K562 (cell line): ENCODE measurements at regions not wholly inside any gene's neighbourhood (a gene's known extent, or its start where the extent isn't known, plus 50 kb on each side); places are given as distances from the start of the nearest gene placed in this dataset.

Experiments used
- ARHGAP35 ChIP-seq: fragments of 450-650 bp; IDR thresholded peaks from 2 replicates; pipeline ENCODE4 v1.6.1; 2018; ENCODE audit not compliant: partially characterized antibody
- ATF3 ChIP-seq, 2 experiments: fragments of 450-650 bp in 1 of 2; sonication (generic) in 1 of 2; formaldehyde crosslinking in 1 of 2; IDR thresholded peaks in 1 of 2; conservative IDR thresholded peaks in 1 of 2; 2 replicates each; pipeline versions ENCODE4 v1.6.1 to v1.8.1; 2016 to 2023; ENCODE audit warnings: mild to moderate bottlenecking in 2 of 2, moderate library complexity in 2 of 2, inconsistent platforms in 1 of 2, missing genetic modification reagents in 1 of 2
- CREB1 ChIP-seq, 2 experiments: sonication (generic) in 1 of 2; formaldehyde crosslinking in 1 of 2; IDR thresholded peaks; 2 replicates each; pipeline versions ENCODE4 v1.6.1 to v1.8.0; 2012 to 2022; ENCODE audit warnings: inconsistent platforms in 1 of 2, mild to moderate bottlenecking in 1 of 2, missing genetic modification reagents in 1 of 2, moderate library complexity in 1 of 2
- CUX1 ChIP-seq: fragments of 200-800 bp; sonication (Bioruptor generic); IDR thresholded peaks from 2 replicates; pipeline ENCODE4 v1.6.1; 2016; ENCODE audit warnings: missing genetic modification characterization, missing compliant biosample characterization
- NFATC3 ChIP-seq: fragments of 450-650 bp; IDR thresholded peaks from 2 replicates; pipeline ENCODE4 v1.6.1; 2017; ENCODE audit warnings: mild to moderate bottlenecking
- RNF2 ChIP-seq: sonication (generic); IDR thresholded peaks from 2 replicates; pipeline ENCODE4 v1.6.1; 2016
- SP2 ChIP-seq: IDR thresholded peaks from 2 replicates; pipeline ENCODE4 v1.6.1; 2011; ENCODE audit warnings: mild to moderate bottlenecking, low read depth, low read length, moderate library complexity; ENCODE audit not compliant: poor library complexity, severe bottlenecking; ENCODE audit errors: extremely low read depth
- TEAD1 ChIP-seq, 2 experiments: fragments of 450-650 bp in 1 of 2; sonication (generic) in 1 of 2; formaldehyde crosslinking; IDR thresholded peaks; 2 replicates each; pipeline versions ENCODE4 v1.4.0 to v1.8.0; 2020 to 2022; ENCODE audit warnings: mild to moderate bottlenecking in 2 of 2, missing genetic modification reagents in 1 of 2
- TSHZ1 ChIP-seq: fragments of 250-450 bp; sonication (Bioruptor Pico); IDR thresholded peaks from 2 replicates; pipeline ENCODE4 v1.4.0; 2020; ENCODE audit warnings: mild to moderate bottlenecking, moderate library complexity
- ZBTB2 ChIP-seq: fragments of 450-650 bp; IDR thresholded peaks from 2 replicates; pipeline ENCODE4 v1.6.1; 2016; ENCODE audit warnings: antibody characterized with exemption

- TF ChIP-seq ATF3 (IDR thresholded peaks at IDR 0.05), result no peak
- TF ChIP-seq ATF3 (CRISPR knock-in tag; conservative IDR thresholded peaks at IDR 0.05), result no peak
- no peak for TF ChIP-seq ZBTB2
- TF ChIP-seq RNF2, result no peak
- TF ChIP-seq NFATC3, result no peak
- TF ChIP-seq TSHZ1 (CRISPR knock-in tag), result no peak
- no peak for TF ChIP-seq TEAD1 (CRISPR knock-in tag; IDR thresholded peaks at IDR 0.05)
- no peak for TF ChIP-seq CUX1 (CRISPR knock-in tag)
- no peak for TF ChIP-seq SP2
- no peak for TF ChIP-seq CREB1 (IDR thresholded peaks at IDR 0.05)
- no peak for TF ChIP-seq CREB1 (CRISPR knock-in tag; IDR thresholded peaks at IDR 0.05)
- no peak for TF ChIP-seq ARHGAP35
Measured at GRCh38 chr20:11084508-11084907, 410.7 kb upstream of the JAG1 start (continued).
